Naive thymus-derived CD4-positive, alpha-beta T cell (primary cell): ENCODE measurements at regions not wholly inside any gene's neighbourhood (a gene's known extent, or its start where the extent isn't known, plus 50 kb on each side); places are given as distances from the start of the nearest gene placed in this dataset.
"Not testable (repeated sequence)": the region's sequence is repeated elsewhere in the genome, so short reads cannot be mapped to it uniquely, and the experiment has no call there.

ENCODE experiments used
- ATAC-seq: fragments of 150-1000 bp; cut with Tn5 transposase; 2 replicates; pipeline ENCODE4 v1.10.0; 2021; ENCODE audit warnings: mild to moderate bottlenecking, moderate library complexity
- CTCF ChIA-PET: fragments of 350-600 bp; sonication (Branson Sonifier 250); formaldehyde crosslinking; loops from one replicate; lab custom pipeline; 2021; ENCODE audit warnings: antibody characterized with exemption; lab: Charles Lee
- POLR2A ChIA-PET: fragments of 350-600 bp; sonication (Branson Sonifier 250); formaldehyde crosslinking; loops from one replicate; lab custom pipeline; 2021; ENCODE audit warnings: antibody characterized with exemption, inconsistent platforms; lab: Charles Lee
- DNase-seq, 9 donors: peaks; one replicate each; pipeline versions ENCODE4 v3.0.0 to v3.0.0-alpha.2; 2020 to 2022; ENCODE audit warnings: mixed read lengths in 1 of 9
- H3K27ac ChIP-seq: one replicate; pipeline ENCODE4 v1.7.0; 2013; ENCODE audit warnings: mild to moderate bottlenecking, low read depth, low read length, moderate library complexity
- H3K27me3 ChIP-seq, 2 donors: one replicate each; pipeline ENCODE4 v1.7.0; 2013; ENCODE audit warnings: low read length in 2 of 2, mild to moderate bottlenecking in 2 of 2, moderate library complexity in 2 of 2; ENCODE audit not compliant: control insufficient read depth in 2 of 2, insufficient read depth in 2 of 2
- H3K36me3 ChIP-seq, 3 experiments: 1 replicate in 2 of 3; 2 replicates in 1 of 3; pipeline ENCODE4 v1.7.0; 2013; ENCODE audit warnings: low read length in 3 of 3, mild to moderate bottlenecking in 3 of 3, moderate library complexity in 1 of 3; ENCODE audit not compliant: insufficient read depth in 3 of 3, control insufficient read depth in 2 of 3
- H3K4me1 ChIP-seq, 2 donors: one replicate each; pipeline ENCODE4 v1.7.0; 2013; ENCODE audit warnings: low read length in 2 of 2, mild to moderate bottlenecking in 2 of 2, moderate library complexity in 1 of 2; ENCODE audit not compliant: control insufficient read depth in 2 of 2, insufficient read depth in 2 of 2
- H3K4me3 ChIP-seq: 2 replicates; pipeline ENCODE4 v1.7.0; 2013; ENCODE audit warnings: mild to moderate bottlenecking, low read length
- H3K9me3 ChIP-seq, 3 experiments: 1 replicate in 2 of 3; 2 replicates in 1 of 3; pipeline ENCODE4 v1.7.0; 2013; ENCODE audit warnings: low read length in 3 of 3; ENCODE audit not compliant: control insufficient read depth in 2 of 3
- H3K27ac Mint-ChIP-seq, 9 donors: one replicate each; pipeline ENCODE4 v1.8.0; 2020 to 2022; ENCODE audit warnings: mixed read lengths in 9 of 9, mild to moderate bottlenecking in 8 of 9, moderate library complexity in 5 of 9, inconsistent platforms in 2 of 9
- H3K27me3 Mint-ChIP-seq, 5 donors: one replicate each; pipeline ENCODE4 v1.8.0; 2021 to 2022; ENCODE audit warnings: mixed read lengths in 5 of 5, mild to moderate bottlenecking in 1 of 5
- H3K36me3 Mint-ChIP-seq, 5 donors: one replicate each; pipeline ENCODE4 v1.8.0; 2020 to 2022; ENCODE audit warnings: mixed read lengths in 5 of 5, mild to moderate bottlenecking in 3 of 5, inconsistent platforms in 1 of 5
- H3K4me1 Mint-ChIP-seq, 7 donors: one replicate each; pipeline ENCODE4 v1.8.0; 2020 to 2022; ENCODE audit warnings: mixed read lengths in 7 of 7, mild to moderate bottlenecking in 3 of 7, inconsistent platforms in 1 of 7
- H3K4me3 Mint-ChIP-seq, 10 donors: one replicate each; pipeline ENCODE4 v1.8.0; 2020 to 2022; ENCODE audit warnings: mild to moderate bottlenecking in 10 of 10, mixed read lengths in 10 of 10, moderate library complexity in 6 of 10, inconsistent platforms in 2 of 10
- H3K9me3 Mint-ChIP-seq, 11 donors: one replicate each; pipeline ENCODE4 v1.8.0; 2020 to 2022; ENCODE audit warnings: mixed read lengths in 11 of 11, mild to moderate bottlenecking in 4 of 11, inconsistent platforms in 1 of 11, moderate library complexity in 1 of 11
- intact Hi-C, 2 donors: fragments of 100-400 bp; cut with micrococcal nuclease; formaldehyde crosslinking; loops; one replicate each; pipeline ENCODE4 v1.15.1; 2023

- H3K27ac ChIP-seq, H3K27me3 ChIP-seq, H3K36me3 Mint-ChIP-seq, CTCF ChIA-PET, H3K4me1 Mint-ChIP-seq, H3K27ac Mint-ChIP-seq, POLR2A ChIA-PET, H3K4me3 ChIP-seq, H3K27me3 Mint-ChIP-seq, H3K4me3 Mint-ChIP-seq, H3K9me3 ChIP-seq, intact Hi-C loops, ATAC-seq, DNase-seq, H3K4me1 ChIP-seq, H3K36me3 ChIP-seq: not testable (repeated sequence)
- peaks cover 0 to 11% (median 4%) of the 10 kb centered on the region in 11 donors for H3K9me3 Mint-ChIP-seq
Observed at GRCh38 chr4:127529879-127530278, 102.9 kb upstream of the INTU start.

- no peak overlapping the region for H3K27ac Mint-ChIP-seq
- H3K36me3 Mint-ChIP-seq, result no peaks in the 10 kb centered on the region
- H3K4me1 Mint-ChIP-seq, result no peaks in the 10 kb centered on the region
- DNase-seq (no peak), ATAC-seq (no peak)
- no peaks in the 10 kb centered on the region for H3K4me1 ChIP-seq
- POLR2A ChIA-PET, result no interaction called here
- H3K27me3 ChIP-seq, result no peaks in the 10 kb centered on the region
- no peaks in the 10 kb centered on the region for H3K9me3 ChIP-seq
- H3K27me3 Mint-ChIP-seq, result peaks cover 0 to 22% (median 8%) of the 10 kb centered on the region in 5 donors
- intact Hi-C loops, result no loop called here
- no peak overlapping the region for H3K4me3 ChIP-seq
- H3K9me3 Mint-ChIP-seq, result peaks cover 0 to 6% (median 3%) of the 10 kb centered on the region in 11 donors
- H3K36me3 ChIP-seq, result no peaks in the 10 kb centered on the region
- H3K4me3 Mint-ChIP-seq, result no peak overlapping the region
- CTCF ChIA-PET, result no interaction called here
- H3K27ac ChIP-seq, result no peak overlapping the region
Observed at GRCh38 chr4:127533028-127533700, 99.6 kb upstream of the INTU start.

GRCh38 chr4:127534041-127534825 lies 98.5 kb upstream of the INTU start:
- H3K36me3 Mint-ChIP-seq, result no peaks in the 10 kb centered on the region
- H3K4me1 ChIP-seq, result no peaks in the 10 kb centered on the region
- H3K4me1 Mint-ChIP-seq, result no peaks in the 10 kb centered on the region
- ChIA-PET POLR2A (no interaction called here), CTCF (no interaction called here)
- ATAC-seq (no peak), DNase-seq (no peak)
- H3K36me3 ChIP-seq, result no peaks in the 10 kb centered on the region
- H3K27ac Mint-ChIP-seq, result peak overlapping the region in 1 of 9 donors; percentile 4
- H3K27ac ChIP-seq, result no peak overlapping the region
- H3K4me3 ChIP-seq, result no peak overlapping the region
- H3K4me3 Mint-ChIP-seq, result no peak overlapping the region
- peaks cover 0 to 22% (median 8%) of the 10 kb centered on the region in 5 donors for H3K27me3 Mint-ChIP-seq
- peaks cover 0 to 6% (median 3%) of the 10 kb centered on the region in 11 donors for H3K9me3 Mint-ChIP-seq
- intact Hi-C loops, result no loop called here
- no peaks in the 10 kb centered on the region for H3K27me3 ChIP-seq
- no peaks in the 10 kb centered on the region for H3K9me3 ChIP-seq

- no peak overlapping the region for H3K4me3 Mint-ChIP-seq
- no peaks in the 10 kb centered on the region for H3K4me1 Mint-ChIP-seq
- DNase-seq, result no peak
- ChIA-PET CTCF (no interaction called here), POLR2A (no interaction called here)
- H3K27me3 Mint-ChIP-seq, result peaks cover 2 to 25% (median 10%) of the 10 kb centered on the region in 5 donors
- H3K4me3 ChIP-seq, result no peak overlapping the region
- H3K27ac Mint-ChIP-seq, result no peak overlapping the region
- no peak overlapping the region for H3K27ac ChIP-seq
- H3K36me3 Mint-ChIP-seq, result no peaks in the 10 kb centered on the region
- H3K4me1 ChIP-seq, result no peaks in the 10 kb centered on the region
- intact Hi-C loops, result no loop called here
- ATAC-seq, result no peak
- H3K9me3 Mint-ChIP-seq, result peaks cover 0 to 2% (median 0%) of the 10 kb centered on the region in 11 donors
- H3K27me3 ChIP-seq, result no peaks in the 10 kb centered on the region
- H3K9me3 ChIP-seq, result no peaks in the 10 kb centered on the region
- no peaks in the 10 kb centered on the region for H3K36me3 ChIP-seq
Observed at GRCh38 chr4:127538016-127538415, 94.7 kb upstream of the INTU start.

- no peak for DNase-seq
- Mint-ChIP-seq H3K27me3 (peaks cover 2 to 25% (median 13%) of the 10 kb centered on the region in 5 donors), H3K36me3 (no peaks in the 10 kb centered on the region), H3K9me3 (peaks cover 0 to 2% (median 0%) of the 10 kb centered on the region in 11 donors), H3K4me3 (no peak overlapping the region), H3K27ac (no peak overlapping the region), H3K4me1 (no peaks in the 10 kb centered on the region)
- no peaks in the 10 kb centered on the region for H3K4me1 ChIP-seq
- ChIA-PET CTCF (no interaction called here), POLR2A (no interaction called here)
- no peaks in the 10 kb centered on the region for H3K9me3 ChIP-seq
- no peak overlapping the region for H3K27ac ChIP-seq
- H3K4me3 ChIP-seq, result no peak overlapping the region
- H3K27me3 ChIP-seq, result no peaks in the 10 kb centered on the region
- intact Hi-C loops, result no loop called here
- ATAC-seq, result no peak
- no peaks in the 10 kb centered on the region for H3K36me3 ChIP-seq
Observed at GRCh38 chr4:127540497-127541025, 92.2 kb upstream of the INTU start.

GRCh38 chr4:127545271-127545670 lies 87.5 kb upstream of the INTU start:
- H3K4me3 ChIP-seq, result no peak overlapping the region
- ATAC-seq (no peak), DNase-seq (no peak)
- Mint-ChIP-seq H3K9me3 (peaks cover 0 to 3% (median 0%) of the 10 kb centered on the region in 11 donors), H3K27me3 (peaks cover 0 to 13% (median 4%) of the 10 kb centered on the region in 5 donors), H3K36me3 (no peaks in the 10 kb centered on the region), H3K4me3 (no peak overlapping the region), H3K4me1 (no peaks in the 10 kb centered on the region), H3K27ac (no peak overlapping the region)
- H3K27me3 ChIP-seq, result no peaks in the 10 kb centered on the region
- no peak overlapping the region for H3K27ac ChIP-seq
- no peaks in the 10 kb centered on the region for H3K9me3 ChIP-seq
- H3K36me3 ChIP-seq, result no peaks in the 10 kb centered on the region
- no peaks in the 10 kb centered on the region for H3K4me1 ChIP-seq
- intact Hi-C loops, result no loop called here
- POLR2A ChIA-PET, result no interaction called here
- CTCF ChIA-PET, result no interaction called here
